ENCODE measurements at regions not wholly inside any gene's neighbourhood (a gene's known extent, or its start where the extent isn't known, plus 50 kb on each side); places are given as distances from the start of the nearest gene placed in this dataset.

GRCh38 chr10:105840288-105840770 is 1199.2 kb downstream of the SORCS3 start:
- no peak for ATAC-seq (ENCODE audit: poor library complexity)
- ChIA-PET POLR2A (no interaction called here), CTCF (no interaction called here)
- no peaks in the 10 kb centered on the region for H3K9me3 Mint-ChIP-seq
- no peaks in the 10 kb centered on the region for H3K27me3 Mint-ChIP-seq
- DNase-seq = no peak
- TF ChIP-seq CTCF (IDR thresholded peaks at IDR 0.05) = no peak
- no peak overlapping the region for H3K27ac ChIP-seq (ENCODE audit: low read depth in 1 of 2, low read length in 2 of 2)
- no peak overlapping the region for H3K4me3 Mint-ChIP-seq
- no peaks in the 10 kb centered on the region for H3K27me3 ChIP-seq (ENCODE audit: control insufficient read depth in 1 of 2, insufficient read depth in 2 of 2, low read length in 2 of 2)
- peaks cover 44% of the 10 kb centered on the region for H3K4me1 Mint-ChIP-seq (ENCODE audit: low read depth)
- no peaks in the 10 kb centered on the region for H3K9me3 ChIP-seq (ENCODE audit: control insufficient read depth in 1 of 2, insufficient read depth in 1 of 2, low read length in 2 of 2)
- no peaks in the 10 kb centered on the region for H3K36me3 ChIP-seq (ENCODE audit: insufficient read depth, low read length)
- no peak overlapping the region for H3K4me3 ChIP-seq (ENCODE audit: low read length)
- H3K36me3 Mint-ChIP-seq (ENCODE audit: low read depth) = no peaks in the 10 kb centered on the region
- no peak overlapping the region for H3K27ac Mint-ChIP-seq
- H3K4me1 ChIP-seq (ENCODE audit: insufficient read depth, low read length) = peaks cover 5% of the 10 kb centered on the region
- intact Hi-C loops (cut with DNase I, micrococcal nuclease) = no loop called here

- H3K4me1 Mint-ChIP-seq (ENCODE audit: low read depth) = peaks cover 33% of the 10 kb centered on the region
- no peak for TF ChIP-seq CTCF (IDR thresholded peaks at IDR 0.05)
- peak overlapping the region; percentile 35 for H3K4me3 ChIP-seq (ENCODE audit: low read length)
- H3K27me3 Mint-ChIP-seq = no peaks in the 10 kb centered on the region
- H3K27me3 ChIP-seq (ENCODE audit: control insufficient read depth in 1 of 2, insufficient read depth in 2 of 2, low read length in 2 of 2) = no peaks in the 10 kb centered on the region
- H3K27ac Mint-ChIP-seq = peak overlapping the region; percentile 66
- no peaks in the 10 kb centered on the region for H3K9me3 ChIP-seq (ENCODE audit: control insufficient read depth in 1 of 2, insufficient read depth in 1 of 2, low read length in 2 of 2)
- H3K4me1 ChIP-seq (ENCODE audit: insufficient read depth, low read length) = no peaks in the 10 kb centered on the region
- no peaks in the 10 kb centered on the region for H3K36me3 Mint-ChIP-seq (ENCODE audit: low read depth)
- ChIA-PET CTCF (no interaction called here), POLR2A (no interaction called here)
- no peaks in the 10 kb centered on the region for H3K36me3 ChIP-seq (ENCODE audit: insufficient read depth, low read length)
- H3K4me3 Mint-ChIP-seq = peak overlapping the region; percentile 84
- H3K27ac ChIP-seq (ENCODE audit: low read depth in 1 of 2, low read length in 2 of 2) = no peak overlapping the region
- no peaks in the 10 kb centered on the region for H3K9me3 Mint-ChIP-seq
- ATAC-seq (ENCODE audit: poor library complexity) (no peak), DNase-seq (no peak)
- intact Hi-C loops (cut with DNase I, micrococcal nuclease) = no loop called here
These were observed 1197.3 kb downstream of the SORCS3 start for GRCh38 chr10:105838392-105838791.

- H3K4me3 Mint-ChIP-seq = peak overlapping the region; percentile 84
- Histone ChIP-seq H3K9me3 (ENCODE audit: control insufficient read depth in 1 of 2, insufficient read depth in 1 of 2, low read length in 2 of 2) (no peaks in the 10 kb centered on the region), H3K4me1 (ENCODE audit: insufficient read depth, low read length) (no peaks in the 10 kb centered on the region), H3K36me3 (ENCODE audit: insufficient read depth, low read length) (no peaks in the 10 kb centered on the region), H3K27ac (ENCODE audit: low read depth in 1 of 2, low read length in 2 of 2) (no peak overlapping the region), H3K4me3 (ENCODE audit: low read length) (peak overlapping the region; percentile 35), H3K27me3 (ENCODE audit: control insufficient read depth in 1 of 2, insufficient read depth in 2 of 2, low read length in 2 of 2) (no peaks in the 10 kb centered on the region)
- ATAC-seq (ENCODE audit: poor library complexity) (peak; percentile 66), DNase-seq (peak in 3 of 14 experiments; percentile 40 to 67 (median 45))
- TF ChIP-seq CTCF (IDR thresholded peaks at IDR 0.05) = no peak
- ChIA-PET POLR2A (no interaction called here), CTCF (no interaction called here)
- no peaks in the 10 kb centered on the region for H3K9me3 Mint-ChIP-seq
- H3K4me1 Mint-ChIP-seq (ENCODE audit: low read depth) = peaks cover 32% of the 10 kb centered on the region
- H3K27me3 Mint-ChIP-seq = no peaks in the 10 kb centered on the region
- no peaks in the 10 kb centered on the region for H3K36me3 Mint-ChIP-seq (ENCODE audit: low read depth)
- intact Hi-C loops (cut with DNase I, micrococcal nuclease) = no loop called here
- peak overlapping the region; percentile 66 for H3K27ac Mint-ChIP-seq
These were observed 1196.9 kb downstream of the SORCS3 start for GRCh38 chr10:105837951-105838350.
